DOHH2 (cell line): ENCODE measurements at regions not wholly inside any gene's neighbourhood (a gene's known extent, or its start where the extent isn't known, plus 50 kb on each side); places are given as distances from the start of the nearest gene placed in this dataset.

Source experiments
- H3F3A ChIP-seq: fragments of 200-600 bp; sonication (generic), shearing (Covaris generic); 2 replicates; pipeline ENCODE4 v1.6.0; 2016; ENCODE audit warnings: antibody characterized with exemption, mild to moderate bottlenecking; ENCODE audit not compliant: control insufficient read depth, insufficient read depth
- H3K27ac ChIP-seq: fragments of 200-600 bp; sonication (generic); 2 replicates; pipeline ENCODE4 v1.5.1; 2014; ENCODE audit warnings: low read depth, mild to moderate bottlenecking, low read length, moderate library complexity
- H3K27me3 ChIP-seq: fragments of 200-600 bp; sonication (generic); 2 replicates; pipeline ENCODE4 v1.6.1; 2014; ENCODE audit warnings: mild to moderate bottlenecking, low read length, mixed read lengths; ENCODE audit not compliant: control insufficient read depth
- H3K36me3 ChIP-seq: fragments of 200-600 bp; sonication (generic); 2 replicates; pipeline ENCODE4 v1.6.1; 2014; ENCODE audit warnings: mild to moderate bottlenecking, low read length, moderate library complexity, mixed read lengths; ENCODE audit not compliant: control insufficient read depth
- H3K4me1 ChIP-seq: fragments of 200-600 bp; sonication (generic); 2 replicates; pipeline ENCODE4 v1.6.1; 2014; ENCODE audit warnings: mild to moderate bottlenecking, low read length, mixed read lengths; ENCODE audit not compliant: control insufficient read depth
- H3K4me2 ChIP-seq: fragments of 200-600 bp; sonication (generic); 2 replicates; pipeline ENCODE4 v1.6.0; 2014; ENCODE audit warnings: mild to moderate bottlenecking, low read length, moderate library complexity
- H3K4me3 ChIP-seq: fragments of 200-600 bp; sonication (generic); 2 replicates; pipeline ENCODE4 v1.5.1; 2014; ENCODE audit warnings: mild to moderate bottlenecking, low read length, mixed read lengths
- H3K79me2 ChIP-seq: fragments of 200-600 bp; sonication (generic); 2 replicates; pipeline ENCODE4 v1.6.1; 2014; ENCODE audit warnings: mild to moderate bottlenecking, low read length, mixed read lengths; ENCODE audit not compliant: control insufficient read depth
- H3K9me2 ChIP-seq: fragments of 200-600 bp; sonication (generic); replicated peaks from 2 replicates; pipeline ENCODE4 v1.6.1; 2014; ENCODE audit warnings: mild to moderate bottlenecking, low read length, mixed read lengths; ENCODE audit not compliant: control insufficient read depth
- H3K9me3 ChIP-seq: fragments of 200-600 bp; sonication (generic); 2 replicates; pipeline ENCODE4 v1.6.1; 2014; ENCODE audit warnings: antibody characterized with exemption, low read length, mixed read lengths; ENCODE audit not compliant: control insufficient read depth, insufficient read depth
- H4K20me1 ChIP-seq: fragments of 200-600 bp; sonication (generic); 2 replicates; pipeline ENCODE4 v1.6.0; 2014; ENCODE audit warnings: low read depth, mild to moderate bottlenecking, antibody characterized with exemption, low read length, moderate library complexity; ENCODE audit not compliant: control insufficient read depth, insufficient read depth
- CTCF ChIP-seq: fragments of 200-600 bp; sonication (generic); IDR thresholded peaks from one replicate; pipeline ENCODE4 v1.5.1; 2014; ENCODE audit warnings: antibody characterized with exemption, mild to moderate bottlenecking, low read depth, low read length; ENCODE audit not compliant: poor library complexity, severe bottlenecking
- EZH2phosphoT487 ChIP-seq: fragments of 200-600 bp; sonication (generic); IDR thresholded peaks from 2 replicates; pipeline ENCODE4 v1.6.1; 2017; ENCODE audit warnings: borderline replicate concordance, mild to moderate bottlenecking, antibody characterized with exemption, low read length, moderate library complexity, mixed read lengths

- TF ChIP-seq CTCF (no peak), EZH2phosphoT487 (no peak)
- H3F3A ChIP-seq = no peaks in the 10 kb centered on the region
- no peak overlapping the region for H3K27ac ChIP-seq
- no peaks in the 10 kb centered on the region for H3K27me3 ChIP-seq
- H3K79me2 ChIP-seq = no peaks in the 10 kb centered on the region
- H3K4me2 ChIP-seq = no peak overlapping the region
- H4K20me1 ChIP-seq = no peaks in the 10 kb centered on the region
- H3K36me3 ChIP-seq = no peaks in the 10 kb centered on the region
- no peaks in the 10 kb centered on the region for H3K4me1 ChIP-seq
- peaks cover 5% of the 10 kb centered on the region; the same call in 1 of the 2 replicates for H3K9me3 ChIP-seq
- H3K9me2 ChIP-seq = no peaks in the 10 kb centered on the region
- no peak overlapping the region for H3K4me3 ChIP-seq
Measured at GRCh38 chr19:13644645-13645044, 119.7 kb upstream of the MRI1 start.

- H3K27me3 ChIP-seq = no peaks in the 10 kb centered on the region
- H4K20me1 ChIP-seq = no peaks in the 10 kb centered on the region
- TF ChIP-seq CTCF (no peak), EZH2phosphoT487 (no peak)
- no peak overlapping the region for H3K4me3 ChIP-seq
- no peaks in the 10 kb centered on the region for H3K9me2 ChIP-seq
- H3K27ac ChIP-seq = no peak overlapping the region
- H3K4me1 ChIP-seq = peaks cover 4% of the 10 kb centered on the region; the same call in 1 of the 2 replicates
- H3K9me3 ChIP-seq = peaks cover 5% of the 10 kb centered on the region; the same call in 1 of the 2 replicates
- no peaks in the 10 kb centered on the region for H3F3A ChIP-seq
- H3K4me2 ChIP-seq = no peak overlapping the region
- H3K36me3 ChIP-seq = no peaks in the 10 kb centered on the region
- no peaks in the 10 kb centered on the region for H3K79me2 ChIP-seq
Measured at GRCh38 chr19:13640611-13641010, 123.7 kb upstream of the MRI1 start.

GRCh38 chr19:13639342-13639929 is 124.9 kb upstream of the MRI1 start:
- Histone ChIP-seq H3K27ac (no peak overlapping the region), H4K20me1 (no peaks in the 10 kb centered on the region), H3K4me2 (no peak overlapping the region), H3K9me2 (no peaks in the 10 kb centered on the region), H3F3A (no peaks in the 10 kb centered on the region), H3K27me3 (no peaks in the 10 kb centered on the region), H3K4me3 (no peak overlapping the region), H3K9me3 (no peaks in the 10 kb centered on the region), H3K79me2 (no peaks in the 10 kb centered on the region), H3K4me1 (peaks cover 4% of the 10 kb centered on the region; the same call in 1 of the 2 replicates), H3K36me3 (no peaks in the 10 kb centered on the region)
- TF ChIP-seq EZH2phosphoT487 (no peak), CTCF (no peak)
